Endometrium (tissue), 2 donors: ENCODE measurements at regions not wholly inside any gene's neighbourhood (a gene's known extent, or its start where the extent isn't known, plus 50 kb on each side); places are given as distances from the start of the nearest gene placed in this dataset.

Source experiments
- FAIRE-seq: peaks from 2 replicates; lab custom pipeline; 2012; peaks lifted over from hg19 to GRCh38; lab: Jason Lieb, UNC
- donor health status: control.
- donor health status: control.

GRCh38 chr14:34348592-34348991, 113.4 kb downstream of the SPTSSA start:
- no peak for FAIRE-seq

GRCh38 chr14:34347683-34348082, 114.4 kb downstream of the SPTSSA start:
- FAIRE-seq, result no peak

- FAIRE-seq, result no peak
These were observed 116.1 kb downstream of the SPTSSA start for GRCh38 chr14:34345718-34346465.

- FAIRE-seq, result no peak
These were observed 117.7 kb downstream of the SPTSSA start for GRCh38 chr14:34344318-34344717.

- no peak for FAIRE-seq
These were observed 121.9 kb downstream of the SPTSSA start for GRCh38 chr14:34340025-34340625.

GRCh38 chr14:34338056-34338455, 124.0 kb downstream of the SPTSSA start:
- FAIRE-seq, result no peak

GRCh38 chr14:34336501-34336900, 125.5 kb downstream of the SPTSSA start:
- FAIRE-seq, result no peak

- no peak for FAIRE-seq
These were observed 126.1 kb downstream of the SPTSSA start for GRCh38 chr14:34335968-34336367.

- FAIRE-seq, result no peak
These were observed 127.7 kb downstream of the SPTSSA start for GRCh38 chr14:34334329-34334728.

- FAIRE-seq, result no peak
These were observed 130.1 kb downstream of the SPTSSA start for GRCh38 chr14:34331728-34332623.

- FAIRE-seq, result no peak
These were observed 131.2 kb downstream of the SPTSSA start for GRCh38 chr14:34330846-34331245.

- FAIRE-seq, result no peak
These were observed 132.7 kb downstream of the SPTSSA start for GRCh38 chr14:34329301-34329700.

GRCh38 chr14:34328178-34328577, 133.9 kb downstream of the SPTSSA start:
- no peak for FAIRE-seq

GRCh38 chr14:34325493-34325892, 136.5 kb downstream of the SPTSSA start:
- FAIRE-seq, result no peak

GRCh38 chr14:34324363-34324795, 137.7 kb downstream of the SPTSSA start:
- FAIRE-seq, result peak; percentile 43

GRCh38 chr14:34322940-34323418, 139.1 kb downstream of the SPTSSA start:
- FAIRE-seq, result no peak

GRCh38 chr14:34319140-34319539, 142.9 kb downstream of the SPTSSA start:
- no peak for FAIRE-seq

- FAIRE-seq, result no peak
These were observed 144.0 kb downstream of the SPTSSA start for GRCh38 chr14:34318014-34318413.

GRCh38 chr14:34310724-34311123, 151.3 kb downstream of the SPTSSA start:
- FAIRE-seq, result no peak

GRCh38 chr14:34303811-34304210, 158.2 kb downstream of the SPTSSA start:
- no peak for FAIRE-seq

GRCh38 chr14:34302654-34303053, 159.4 kb downstream of the SPTSSA start:
- no peak for FAIRE-seq

- no peak for FAIRE-seq
These were observed 160.9 kb downstream of the SPTSSA start for GRCh38 chr14:34300882-34301734.
